ENCODE measurements at regions not wholly inside any gene's neighbourhood (a gene's known extent, or its start where the extent isn't known, plus 50 kb on each side); places are given as distances from the start of the nearest gene placed in this dataset.

DNA sequence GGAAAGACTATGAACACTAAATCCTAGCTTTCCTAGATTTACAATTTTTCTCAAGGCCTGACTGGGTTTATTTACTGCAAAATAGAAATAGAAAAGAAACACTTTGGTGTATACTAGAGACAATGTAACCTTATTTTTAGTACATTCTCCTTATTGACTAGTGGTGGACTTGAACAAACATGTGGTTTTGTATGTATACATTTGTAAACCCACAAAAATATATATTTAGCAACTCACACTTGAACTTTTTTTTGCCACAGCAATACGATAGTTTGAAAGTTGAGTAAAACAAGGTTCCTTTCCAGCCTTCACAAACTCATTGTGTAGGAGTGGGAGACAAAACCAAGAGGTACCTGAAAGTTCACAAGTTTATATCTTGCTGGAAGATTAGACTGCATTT is 1633.4 kb upstream of the LRRTM1 start:
- H3K4me1 ChIP-seq (ENCODE audit: insufficient read depth, low read length, poor library complexity, severe bottlenecking) = no peaks in the 10 kb centered on the region
- no peaks in the 10 kb centered on the region for H3K36me3 ChIP-seq (ENCODE audit: insufficient read depth, low read length)
- no peak overlapping the region for H3K4me3 ChIP-seq (ENCODE audit: low read length, poor library complexity, severe bottlenecking)
- H2AFZ ChIP-seq (ENCODE audit: low read length) = no peak overlapping the region
- no peak overlapping the region for H3K4me2 ChIP-seq (ENCODE audit: low read depth, low read length, poor library complexity, severe bottlenecking)
- H3F3A ChIP-seq (ENCODE audit: low read depth) = no peaks in the 10 kb centered on the region
- no peaks in the 10 kb centered on the region for H3K9me3 ChIP-seq (ENCODE audit: insufficient read depth, low read depth, low read length)
- no peaks in the 10 kb centered on the region for H3K9me2 ChIP-seq (replicated peaks; ENCODE audit: low read depth, low read length)
- H4K20me1 ChIP-seq (ENCODE audit: insufficient read depth, low read length, poor library complexity, severe bottlenecking) = no peaks in the 10 kb centered on the region
- no peaks in the 10 kb centered on the region for H3K27me3 ChIP-seq (ENCODE audit: insufficient read depth, low read length, poor library complexity, severe bottlenecking)
- no peaks in the 10 kb centered on the region for H3K79me2 ChIP-seq (ENCODE audit: insufficient read depth, low read length)
- TF ChIP-seq CTCF (conservative IDR thresholded peaks at IDR 0.05; ENCODE audit: low read length) = no peak
- H3K9ac ChIP-seq (ENCODE audit: low read depth, low read length, poor library complexity, severe bottlenecking) = no peak overlapping the region

GRCh38 chr2:81903534-81903933 is 1599.0 kb upstream of the LRRTM1 start:
- Histone ChIP-seq H3K79me2 (ENCODE audit: insufficient read depth, low read length) (no peaks in the 10 kb centered on the region), H4K20me1 (ENCODE audit: insufficient read depth, low read length, poor library complexity, severe bottlenecking) (no peaks in the 10 kb centered on the region), H3K9me3 (ENCODE audit: insufficient read depth, low read depth, low read length) (no peaks in the 10 kb centered on the region), H3K4me2 (ENCODE audit: low read depth, low read length, poor library complexity, severe bottlenecking) (no peak overlapping the region), H3K36me3 (ENCODE audit: insufficient read depth, low read length) (no peaks in the 10 kb centered on the region), H3K9me2 (replicated peaks; ENCODE audit: low read depth, low read length) (no peaks in the 10 kb centered on the region), H3F3A (ENCODE audit: low read depth) (no peaks in the 10 kb centered on the region), H2AFZ (ENCODE audit: low read length) (no peak overlapping the region), H3K4me3 (ENCODE audit: low read length, poor library complexity, severe bottlenecking) (no peak overlapping the region), H3K4me1 (ENCODE audit: insufficient read depth, low read length, poor library complexity, severe bottlenecking) (no peaks in the 10 kb centered on the region), H3K27me3 (ENCODE audit: insufficient read depth, low read length, poor library complexity, severe bottlenecking) (no peaks in the 10 kb centered on the region), H3K9ac (ENCODE audit: low read depth, low read length, poor library complexity, severe bottlenecking) (no peak overlapping the region)
- TF ChIP-seq CTCF (conservative IDR thresholded peaks at IDR 0.05; ENCODE audit: low read length) (no peak), EZH2phosphoT487 (IDR thresholded peaks at IDR 0.05; ENCODE audit: borderline replicate concordance) (no peak)

- Histone ChIP-seq H3K79me2 (ENCODE audit: insufficient read depth, low read length) (no peaks in the 10 kb centered on the region), H3K27me3 (ENCODE audit: insufficient read depth, low read length, poor library complexity, severe bottlenecking) (no peaks in the 10 kb centered on the region), H3F3A (ENCODE audit: low read depth) (no peaks in the 10 kb centered on the region), H4K20me1 (ENCODE audit: insufficient read depth, low read length, poor library complexity, severe bottlenecking) (no peaks in the 10 kb centered on the region), H3K4me3 (ENCODE audit: low read length, poor library complexity, severe bottlenecking) (no peak overlapping the region), H3K9me3 (ENCODE audit: insufficient read depth, low read depth, low read length) (no peaks in the 10 kb centered on the region), H3K4me1 (ENCODE audit: insufficient read depth, low read length, poor library complexity, severe bottlenecking) (no peaks in the 10 kb centered on the region), H3K9ac (ENCODE audit: low read depth, low read length, poor library complexity, severe bottlenecking) (no peak overlapping the region), H3K36me3 (ENCODE audit: insufficient read depth, low read length) (no peaks in the 10 kb centered on the region), H2AFZ (ENCODE audit: low read length) (no peak overlapping the region), H3K9me2 (replicated peaks; ENCODE audit: low read depth, low read length) (no peaks in the 10 kb centered on the region), H3K4me2 (ENCODE audit: low read depth, low read length, poor library complexity, severe bottlenecking) (no peak overlapping the region)
- TF ChIP-seq EZH2phosphoT487 (IDR thresholded peaks at IDR 0.05; ENCODE audit: borderline replicate concordance) = no peak
- TF ChIP-seq CTCF (conservative IDR thresholded peaks at IDR 0.05; ENCODE audit: low read length) = peak; percentile 39
Observed at GRCh38 chr2:81901017-81901416, 1596.5 kb upstream of the LRRTM1 start.

All from Loucy (cell line).